ENCODE measurements at regions not wholly inside any gene's neighbourhood (a gene's known extent, or its start where the extent isn't known, plus 50 kb on each side); places are given as distances from the start of the nearest gene placed in this dataset.
"Not testable (repeated sequence)": the region's sequence is repeated elsewhere in the genome, so short reads cannot be mapped to it uniquely, and the experiment has no call there.

GRCh38 chr6:169980826-169981450 is 229.5 kb downstream of the ERMARD start:
- DNase-seq (ENCODE audit: low read depth), result no peak

GRCh38 chr6:169979873-169980432 is 228.5 kb downstream of the ERMARD start:
- no peak for DNase-seq (ENCODE audit: low read depth)

GRCh38 chr6:169978615-169979161 is 227.3 kb downstream of the ERMARD start:
- DNase-seq (ENCODE audit: low read depth), result no peak

- DNase-seq (ENCODE audit: low read depth), result no peak
Observed at GRCh38 chr6:169977434-169978265, 226.2 kb downstream of the ERMARD start.

GRCh38 chr6:169976301-169977081 is 225.1 kb downstream of the ERMARD start:
- no peak for DNase-seq (ENCODE audit: low read depth)

GRCh38 chr6:169975701-169976100 is 224.3 kb downstream of the ERMARD start:
- DNase-seq (ENCODE audit: low read depth), result no peak

GRCh38 chr6:169975286-169975685 is 223.9 kb downstream of the ERMARD start:
- no peak for DNase-seq (ENCODE audit: low read depth)

- DNase-seq (ENCODE audit: low read depth), result no peak
Observed at GRCh38 chr6:169974663-169975062, 223.2 kb downstream of the ERMARD start.

- not testable (repeated sequence) for DNase-seq (ENCODE audit: low read depth)
Observed at GRCh38 chr6:169973588-169974467, 222.4 kb downstream of the ERMARD start.

- DNase-seq (ENCODE audit: low read depth), result no peak
Observed at GRCh38 chr6:169972736-169973135, 221.3 kb downstream of the ERMARD start.

GRCh38 chr6:169972101-169972651 is 220.8 kb downstream of the ERMARD start:
- no peak for DNase-seq (ENCODE audit: low read depth)

GRCh38 chr6:169971081-169971861 is 219.8 kb downstream of the ERMARD start:
- no peak for DNase-seq (ENCODE audit: low read depth)

- no peak for DNase-seq (ENCODE audit: low read depth)
Observed at GRCh38 chr6:169970306-169970988, 219.0 kb downstream of the ERMARD start.

GRCh38 chr6:169969372-169970099 is 218.1 kb downstream of the ERMARD start:
- no peak for DNase-seq (ENCODE audit: low read depth)

- no peak for DNase-seq (ENCODE audit: low read depth)
Observed at GRCh38 chr6:169968541-169969270, 217.3 kb downstream of the ERMARD start.

- DNase-seq (ENCODE audit: low read depth), result no peak
Observed at GRCh38 chr6:169967687-169968086, 216.3 kb downstream of the ERMARD start.

GRCh38 chr6:169966312-169967181 is 215.1 kb downstream of the ERMARD start:
- no peak for DNase-seq (ENCODE audit: low read depth)
